ENCODE measurements at regions not wholly inside any gene's neighbourhood (a gene's known extent, or its start where the extent isn't known, plus 50 kb on each side); places are given as distances from the start of the nearest gene placed in this dataset.

DNA sequence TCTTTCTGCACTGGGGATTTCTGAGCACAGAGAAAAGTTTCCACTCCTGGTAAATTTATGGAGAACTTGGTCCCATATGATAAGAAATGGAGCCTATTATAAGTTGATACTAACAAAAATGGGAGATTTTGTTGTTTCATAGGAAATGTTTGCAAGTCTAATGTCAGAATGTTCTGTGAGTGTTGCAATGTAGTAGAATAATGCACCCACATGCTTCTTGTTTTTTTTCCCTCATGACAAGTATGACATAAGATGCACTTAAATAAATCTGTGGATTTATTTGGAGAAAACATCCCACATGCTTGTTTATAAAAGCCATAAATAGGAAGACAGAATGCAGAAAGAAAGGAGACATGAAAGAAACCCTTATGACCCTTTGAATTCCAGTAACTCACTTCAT lies 50.8 kb upstream of the KCNJ6 start:
- H3K27me3 Mint-ChIP-seq: no peaks in the 10 kb centered on the region
- no peak overlapping the region for H3K4me3 ChIP-seq (ENCODE audit: low read depth, low read length)
- no peak for DNase-seq
- peaks cover 0 to 4% (median 0%) of the 10 kb centered on the region in 7 donors for H3K9me3 Mint-ChIP-seq
- no peaks in the 10 kb centered on the region for H3K4me1 ChIP-seq (ENCODE audit: control insufficient read depth, insufficient read depth, low read length, poor library complexity, severe bottlenecking)
- H3K9me3 ChIP-seq (ENCODE audit: control insufficient read depth in 2 of 2, low read length in 2 of 2): no peaks in the 10 kb centered on the region
- no peak overlapping the region for H3K27ac Mint-ChIP-seq
- H3K4me1 Mint-ChIP-seq: no peaks in the 10 kb centered on the region
- peaks cover 3% of the 10 kb centered on the region for H3K27me3 ChIP-seq (ENCODE audit: control insufficient read depth, insufficient read depth, low read length)
- no peak for ATAC-seq (ENCODE audit: low read depth in 2 of 2)
- no peaks in the 10 kb centered on the region for H3K36me3 Mint-ChIP-seq
- H3K4me3 Mint-ChIP-seq: no peak overlapping the region
- no peaks in the 10 kb centered on the region for H3K36me3 ChIP-seq (ENCODE audit: control insufficient read depth, insufficient read depth, low read length)
- H3K27ac ChIP-seq (ENCODE audit: insufficient read depth, low read length, poor library complexity, severe bottlenecking): no peak overlapping the region

DNA sequence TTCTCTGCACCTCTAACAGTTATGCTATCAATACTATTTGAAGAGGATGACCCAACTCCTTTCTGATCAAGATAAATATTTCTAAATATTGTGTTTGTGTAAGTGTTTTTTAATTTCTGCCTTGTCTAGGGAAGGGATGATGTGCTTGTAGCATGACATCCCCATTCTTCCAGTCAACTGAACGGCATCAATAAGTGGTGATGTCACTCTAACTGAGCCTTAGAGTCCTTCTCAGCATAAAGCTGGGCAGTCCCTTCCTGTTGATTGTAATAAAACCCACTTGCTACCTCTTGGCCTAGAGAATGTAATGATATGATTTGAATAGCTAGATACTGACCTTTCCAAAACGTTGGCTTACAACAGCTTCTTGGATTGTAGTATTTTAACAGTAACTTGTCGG lies 52.5 kb upstream of the KCNJ6 start:
- Mint-ChIP-seq H3K27me3 (no peaks in the 10 kb centered on the region), H3K9me3 (peaks cover 0 to 4% (median 0%) of the 10 kb centered on the region in 7 donors), H3K36me3 (no peaks in the 10 kb centered on the region), H3K4me3 (no peak overlapping the region), H3K27ac (no peak overlapping the region), H3K4me1 (no peaks in the 10 kb centered on the region)
- Histone ChIP-seq H3K4me1 (ENCODE audit: control insufficient read depth, insufficient read depth, low read length, poor library complexity, severe bottlenecking) (no peaks in the 10 kb centered on the region), H3K27ac (ENCODE audit: insufficient read depth, low read length, poor library complexity, severe bottlenecking) (no peak overlapping the region), H3K36me3 (ENCODE audit: control insufficient read depth, insufficient read depth, low read length) (no peaks in the 10 kb centered on the region), H3K27me3 (ENCODE audit: control insufficient read depth, insufficient read depth, low read length) (peaks cover 3% of the 10 kb centered on the region), H3K4me3 (ENCODE audit: low read depth, low read length) (no peak overlapping the region), H3K9me3 (ENCODE audit: control insufficient read depth in 2 of 2, low read length in 2 of 2) (no peaks in the 10 kb centered on the region)
- DNase-seq (no peak), ATAC-seq (ENCODE audit: low read depth in 2 of 2) (no peak)

DNA sequence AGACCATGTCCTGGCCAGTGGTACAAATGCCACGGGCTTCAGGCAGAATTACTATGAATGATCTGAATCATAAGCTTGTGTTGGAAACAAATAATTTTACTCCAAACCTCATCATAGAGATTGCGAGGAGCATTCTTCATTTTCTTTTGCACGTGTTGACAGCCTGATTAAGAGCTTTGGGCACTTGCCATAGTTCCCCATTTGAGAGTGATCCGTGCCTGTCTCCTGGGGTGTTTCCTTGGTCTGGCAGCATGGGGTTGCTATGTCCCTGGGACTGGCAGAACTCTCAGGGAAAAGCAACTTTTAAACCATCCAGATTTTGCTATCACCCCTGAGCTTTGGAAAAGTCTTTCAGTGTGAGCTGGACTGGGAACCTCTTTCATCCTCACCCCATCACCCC lies 54.3 kb upstream of the KCNJ6 start:
- H3K9me3 Mint-ChIP-seq: peaks cover 0 to 7% (median 0%) of the 10 kb centered on the region in 7 donors
- Histone ChIP-seq H3K36me3 (ENCODE audit: control insufficient read depth, insufficient read depth, low read length) (no peaks in the 10 kb centered on the region), H3K4me3 (ENCODE audit: low read depth, low read length) (no peak overlapping the region), H3K27me3 (ENCODE audit: control insufficient read depth, insufficient read depth, low read length) (peaks cover 3% of the 10 kb centered on the region), H3K9me3 (ENCODE audit: control insufficient read depth in 2 of 2, low read length in 2 of 2) (no peaks in the 10 kb centered on the region), H3K27ac (ENCODE audit: insufficient read depth, low read length, poor library complexity, severe bottlenecking) (no peak overlapping the region), H3K4me1 (ENCODE audit: control insufficient read depth, insufficient read depth, low read length, poor library complexity, severe bottlenecking) (no peaks in the 10 kb centered on the region)
- ATAC-seq (ENCODE audit: low read depth in 2 of 2): no peak
- no peak for DNase-seq
- H3K4me1 Mint-ChIP-seq: no peaks in the 10 kb centered on the region
- peaks cover 7% of the 10 kb centered on the region for H3K27me3 Mint-ChIP-seq
- H3K4me3 Mint-ChIP-seq: no peak overlapping the region
- no peak overlapping the region for H3K27ac Mint-ChIP-seq
- H3K36me3 Mint-ChIP-seq: no peaks in the 10 kb centered on the region

DNA sequence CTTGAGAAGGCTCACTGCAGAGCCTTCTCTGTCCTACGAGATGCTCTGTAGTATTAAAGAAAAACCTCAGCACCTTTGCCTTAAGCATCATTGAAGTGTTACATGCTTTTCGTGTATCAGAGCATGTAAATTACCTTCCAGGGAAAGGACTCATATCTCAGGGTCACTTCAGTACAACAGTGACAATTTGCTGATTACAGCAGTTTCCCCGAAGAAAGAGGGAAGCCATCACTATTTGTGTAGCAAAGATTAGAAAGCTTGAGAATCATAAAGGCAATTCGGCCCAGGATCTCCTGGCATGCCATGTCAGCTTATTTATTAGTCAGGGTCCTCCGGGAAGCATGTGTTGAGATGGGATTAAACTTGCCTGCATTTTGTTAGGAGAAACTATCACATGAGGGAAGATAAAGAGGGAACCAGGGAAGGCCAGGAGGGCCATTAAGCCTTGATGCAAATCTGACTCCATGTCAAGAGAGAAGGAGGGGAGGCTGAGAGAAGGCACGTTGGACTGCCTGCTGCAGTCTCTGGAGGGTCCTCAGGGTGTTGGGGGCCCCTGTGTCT lies 55.2 kb upstream of the KCNJ6 start:
- no peaks in the 10 kb centered on the region for H3K36me3 Mint-ChIP-seq
- Histone ChIP-seq H3K4me1 (ENCODE audit: control insufficient read depth, insufficient read depth, low read length, poor library complexity, severe bottlenecking) (no peaks in the 10 kb centered on the region), H3K27me3 (ENCODE audit: control insufficient read depth, insufficient read depth, low read length) (peaks cover 3% of the 10 kb centered on the region), H3K9me3 (ENCODE audit: control insufficient read depth in 2 of 2, low read length in 2 of 2) (no peaks in the 10 kb centered on the region), H3K36me3 (ENCODE audit: control insufficient read depth, insufficient read depth, low read length) (no peaks in the 10 kb centered on the region), H3K4me3 (ENCODE audit: low read depth, low read length) (no peak overlapping the region), H3K27ac (ENCODE audit: insufficient read depth, low read length, poor library complexity, severe bottlenecking) (no peak overlapping the region)
- ATAC-seq (ENCODE audit: low read depth in 2 of 2) (no peak), DNase-seq (no peak)
- peaks cover 8% of the 10 kb centered on the region for H3K27me3 Mint-ChIP-seq
- H3K9me3 Mint-ChIP-seq: peaks cover 0 to 5% (median 0%) of the 10 kb centered on the region in 7 donors
- H3K27ac Mint-ChIP-seq: no peak overlapping the region
- no peak overlapping the region for H3K4me3 Mint-ChIP-seq
- H3K4me1 Mint-ChIP-seq: no peaks in the 10 kb centered on the region

DNA sequence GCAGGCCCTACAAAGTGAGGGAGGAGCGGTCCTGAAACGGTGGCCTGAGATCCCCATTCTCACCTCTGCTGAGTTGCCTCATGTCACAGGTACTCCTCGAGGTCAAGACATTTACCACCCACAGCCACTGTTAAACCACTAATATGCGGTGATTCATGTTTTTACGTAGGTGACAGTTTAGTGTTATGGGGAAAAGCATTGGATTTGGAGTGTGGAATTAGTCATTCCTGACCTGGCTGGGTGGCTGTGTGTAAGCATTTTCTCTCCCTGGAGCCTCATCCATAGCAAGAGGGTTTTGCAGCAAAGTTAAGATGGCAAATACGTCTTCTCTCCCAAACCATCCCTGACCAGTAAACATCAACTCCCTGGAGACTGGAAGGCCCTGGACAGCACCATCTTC lies 57.8 kb upstream of the KCNJ6 start:
- H3K9me3 ChIP-seq (ENCODE audit: control insufficient read depth in 2 of 2, low read length in 2 of 2): no peaks in the 10 kb centered on the region
- no peaks in the 10 kb centered on the region for H3K4me1 ChIP-seq (ENCODE audit: control insufficient read depth, insufficient read depth, low read length, poor library complexity, severe bottlenecking)
- no peak for DNase-seq
- no peak overlapping the region for H3K4me3 ChIP-seq (ENCODE audit: low read depth, low read length)
- H3K36me3 ChIP-seq (ENCODE audit: control insufficient read depth, insufficient read depth, low read length): no peaks in the 10 kb centered on the region
- peaks cover 0 to 4% (median 0%) of the 10 kb centered on the region in 7 donors for H3K9me3 Mint-ChIP-seq
- no peaks in the 10 kb centered on the region for H3K27me3 ChIP-seq (ENCODE audit: control insufficient read depth, insufficient read depth, low read length)
- H3K36me3 Mint-ChIP-seq: no peaks in the 10 kb centered on the region
- H3K27ac ChIP-seq (ENCODE audit: insufficient read depth, low read length, poor library complexity, severe bottlenecking): no peak overlapping the region
- ATAC-seq (ENCODE audit: low read depth in 2 of 2): no peak
- no peaks in the 10 kb centered on the region for H3K4me1 Mint-ChIP-seq
- H3K27me3 Mint-ChIP-seq: peaks cover 8% of the 10 kb centered on the region
- no peak overlapping the region for H3K27ac Mint-ChIP-seq
- H3K4me3 Mint-ChIP-seq: no peak overlapping the region

DNA sequence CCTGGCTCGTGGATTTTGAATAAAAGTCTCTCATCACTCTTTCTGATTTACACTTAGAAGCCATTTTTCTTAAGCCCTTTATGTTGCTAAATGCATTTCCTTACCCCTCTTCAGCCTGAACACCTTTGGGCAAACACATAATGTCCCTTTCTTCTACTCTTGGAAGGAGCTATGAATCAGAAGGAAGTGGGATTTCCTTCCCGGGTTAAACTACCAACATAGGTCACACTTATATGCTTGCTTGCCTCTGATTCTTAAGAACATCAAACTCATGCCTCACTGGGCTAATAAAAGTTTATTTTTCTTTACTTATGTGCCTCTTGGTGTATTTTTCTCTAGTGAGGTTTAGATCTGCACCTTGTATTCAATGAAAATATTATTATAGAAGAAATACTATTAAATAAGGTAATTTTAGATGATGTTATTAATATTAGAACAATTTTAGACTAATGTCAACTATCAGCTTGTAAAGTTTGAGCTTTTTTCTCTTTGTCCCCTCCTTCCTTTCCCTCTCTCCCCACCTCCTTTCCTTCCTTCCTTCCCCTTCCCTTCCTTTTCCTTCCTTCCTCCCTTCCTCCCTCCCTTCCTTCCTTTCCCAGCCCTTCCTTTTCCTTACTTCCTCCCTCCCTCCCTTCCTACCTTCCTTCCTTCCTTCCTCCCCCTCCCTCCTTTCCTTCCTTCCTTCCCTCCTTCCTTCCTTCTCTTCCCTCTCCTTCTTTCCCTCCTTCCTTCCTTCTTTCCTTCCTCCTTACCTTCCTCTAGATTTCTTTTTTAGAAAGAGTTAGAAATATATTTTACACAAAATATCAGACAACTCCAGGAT lies 66.5 kb upstream of the KCNJ6 start:
- peaks cover 0 to 2% (median 0%) of the 10 kb centered on the region in 7 donors for H3K9me3 Mint-ChIP-seq
- no peaks in the 10 kb centered on the region for H3K27me3 ChIP-seq (ENCODE audit: control insufficient read depth, insufficient read depth, low read length)
- H3K27me3 Mint-ChIP-seq: no peaks in the 10 kb centered on the region
- no peaks in the 10 kb centered on the region for H3K36me3 ChIP-seq (ENCODE audit: control insufficient read depth, insufficient read depth, low read length)
- H3K27ac ChIP-seq (ENCODE audit: insufficient read depth, low read length, poor library complexity, severe bottlenecking): no peak overlapping the region
- no peak for DNase-seq
- no peak overlapping the region for H3K4me3 ChIP-seq (ENCODE audit: low read depth, low read length)
- H3K36me3 Mint-ChIP-seq: no peaks in the 10 kb centered on the region
- no peaks in the 10 kb centered on the region for H3K4me1 Mint-ChIP-seq
- H3K27ac Mint-ChIP-seq: no peak overlapping the region
- no peak for ATAC-seq (ENCODE audit: low read depth in 2 of 2)
- H3K9me3 ChIP-seq (ENCODE audit: control insufficient read depth in 2 of 2, low read length in 2 of 2): no peaks in the 10 kb centered on the region
- no peak overlapping the region for H3K4me3 Mint-ChIP-seq
- no peaks in the 10 kb centered on the region for H3K4me1 ChIP-seq (ENCODE audit: control insufficient read depth, insufficient read depth, low read length, poor library complexity, severe bottlenecking)

DNA sequence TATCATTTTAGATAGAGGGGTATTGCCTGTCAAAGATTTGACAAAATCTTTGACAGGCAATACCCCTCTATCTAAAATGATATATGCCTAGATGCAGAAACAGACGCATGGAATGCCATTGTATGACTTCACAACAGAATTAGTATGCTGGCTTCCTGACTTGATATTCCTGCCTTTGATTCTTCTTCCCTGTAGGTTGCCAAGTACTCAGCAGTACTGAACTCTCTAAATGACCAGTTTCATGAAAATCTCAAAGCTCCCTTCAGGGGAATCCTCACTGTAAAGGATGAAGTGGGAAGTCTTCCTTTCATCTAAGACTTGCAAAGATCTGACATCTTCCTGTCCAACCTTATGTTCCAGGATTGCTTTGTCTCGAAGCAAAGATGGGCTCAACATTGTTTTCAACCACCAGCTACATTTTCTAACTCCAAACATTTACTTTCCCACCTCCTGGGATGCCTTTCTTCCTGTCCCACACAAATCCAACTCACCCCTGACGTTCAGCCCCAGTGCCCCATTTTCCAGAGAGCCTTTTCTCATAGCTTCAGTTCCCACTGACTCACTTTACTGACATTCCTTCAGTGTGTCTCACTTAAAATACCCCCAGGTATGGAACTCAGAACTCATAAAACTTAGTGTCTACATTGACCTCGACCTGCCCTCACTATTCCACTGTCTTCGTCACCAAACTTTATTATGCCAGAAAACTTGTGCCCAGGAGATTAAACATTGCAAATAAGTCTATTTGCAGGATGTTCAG lies 67.3 kb upstream of the KCNJ6 start:
- no peak for DNase-seq
- no peak overlapping the region for H3K4me3 Mint-ChIP-seq

More for the DNA sequence above, 67.3 kb upstream of the KCNJ6 start:
- Histone ChIP-seq H3K4me3 (ENCODE audit: low read depth, low read length) (no peak overlapping the region), H3K36me3 (ENCODE audit: control insufficient read depth, insufficient read depth, low read length) (no peaks in the 10 kb centered on the region), H3K4me1 (ENCODE audit: control insufficient read depth, insufficient read depth, low read length, poor library complexity, severe bottlenecking) (no peaks in the 10 kb centered on the region), H3K9me3 (ENCODE audit: control insufficient read depth in 2 of 2, low read length in 2 of 2) (no peaks in the 10 kb centered on the region), H3K27ac (ENCODE audit: insufficient read depth, low read length, poor library complexity, severe bottlenecking) (no peak overlapping the region), H3K27me3 (ENCODE audit: control insufficient read depth, insufficient read depth, low read length) (no peaks in the 10 kb centered on the region)
- no peaks in the 10 kb centered on the region for H3K36me3 Mint-ChIP-seq
- no peaks in the 10 kb centered on the region for H3K4me1 Mint-ChIP-seq
- no peak for ATAC-seq (ENCODE audit: low read depth in 2 of 2)
- H3K27me3 Mint-ChIP-seq: no peaks in the 10 kb centered on the region
- H3K9me3 Mint-ChIP-seq: peaks cover 0 to 2% (median 0%) of the 10 kb centered on the region in 7 donors
- no peak overlapping the region for H3K27ac Mint-ChIP-seq

Measured in CD4-positive, CD25-positive, alpha-beta regulatory T cell (primary cell).